ENCODE measurements at regions not wholly inside any gene's neighbourhood (a gene's known extent, or its start where the extent isn't known, plus 50 kb on each side); places are given as distances from the start of the nearest gene placed in this dataset.

DNA sequence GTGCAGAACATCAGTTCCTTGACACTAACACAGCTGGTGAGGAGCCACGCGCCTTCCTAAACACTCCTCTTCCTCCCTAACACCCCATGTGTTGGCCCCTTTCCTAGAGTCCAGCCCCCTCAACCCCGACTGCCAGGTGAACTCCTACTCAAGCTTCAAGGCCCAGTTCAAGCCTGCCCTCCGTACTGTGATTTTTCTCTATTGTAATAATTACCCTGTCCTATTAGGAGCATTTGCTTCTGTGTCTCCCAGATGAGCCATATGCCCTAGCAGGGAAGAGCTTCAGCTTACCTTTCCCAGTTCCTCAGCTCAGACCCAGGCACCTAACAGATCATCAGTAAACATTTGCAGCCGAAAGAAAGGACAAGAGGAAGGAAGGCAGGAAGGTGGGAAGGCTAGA lies 130.6 kb upstream of the SALL3 start:
- Histone ChIP-seq H3K4me3 (ENCODE audit: control insufficient read depth in 2 of 3, extremely low read depth in 1 of 3, insufficient read depth in 2 of 3, low read depth in 1 of 3, low read length in 3 of 3) (no peak overlapping the region), H3K9me3 (ENCODE audit: control insufficient read depth, low read depth, low read length) (peaks cover 3% of the 10 kb centered on the region), H3K79me2 (ENCODE audit: control insufficient read depth, insufficient read depth, low read length) (no peaks in the 10 kb centered on the region), H3K4me1 (ENCODE audit: control insufficient read depth, extremely low read depth, insufficient read depth, low read length) (no peaks in the 10 kb centered on the region), H3K27ac (ENCODE audit: control insufficient read depth, insufficient read depth, low read length) (no peak overlapping the region), H3K27me3 (ENCODE audit: control insufficient read depth, extremely low read depth, insufficient read depth, low read length) (no peaks in the 10 kb centered on the region), H2AFZ (ENCODE audit: control insufficient read depth, low read length) (no peak overlapping the region), H3K36me3 (ENCODE audit: control insufficient read depth in 2 of 2, extremely low read depth in 1 of 2, insufficient read depth in 2 of 2, low read length in 2 of 2) (no peaks in the 10 kb centered on the region), H4K20me1 (ENCODE audit: control insufficient read depth, extremely low read depth, insufficient read depth, low read length) (no peaks in the 10 kb centered on the region), H3K4me2 (ENCODE audit: control insufficient read depth, extremely low read depth, insufficient read depth, low read depth, low read length) (no peak overlapping the region), H3K9me1 (ENCODE audit: control insufficient read depth, extremely low read depth, insufficient read depth, low read length) (no peaks in the 10 kb centered on the region), H3K9ac (ENCODE audit: control insufficient read depth, extremely low read depth, insufficient read depth, low read length) (no peak overlapping the region)
- TF ChIP-seq, protein P1, sequence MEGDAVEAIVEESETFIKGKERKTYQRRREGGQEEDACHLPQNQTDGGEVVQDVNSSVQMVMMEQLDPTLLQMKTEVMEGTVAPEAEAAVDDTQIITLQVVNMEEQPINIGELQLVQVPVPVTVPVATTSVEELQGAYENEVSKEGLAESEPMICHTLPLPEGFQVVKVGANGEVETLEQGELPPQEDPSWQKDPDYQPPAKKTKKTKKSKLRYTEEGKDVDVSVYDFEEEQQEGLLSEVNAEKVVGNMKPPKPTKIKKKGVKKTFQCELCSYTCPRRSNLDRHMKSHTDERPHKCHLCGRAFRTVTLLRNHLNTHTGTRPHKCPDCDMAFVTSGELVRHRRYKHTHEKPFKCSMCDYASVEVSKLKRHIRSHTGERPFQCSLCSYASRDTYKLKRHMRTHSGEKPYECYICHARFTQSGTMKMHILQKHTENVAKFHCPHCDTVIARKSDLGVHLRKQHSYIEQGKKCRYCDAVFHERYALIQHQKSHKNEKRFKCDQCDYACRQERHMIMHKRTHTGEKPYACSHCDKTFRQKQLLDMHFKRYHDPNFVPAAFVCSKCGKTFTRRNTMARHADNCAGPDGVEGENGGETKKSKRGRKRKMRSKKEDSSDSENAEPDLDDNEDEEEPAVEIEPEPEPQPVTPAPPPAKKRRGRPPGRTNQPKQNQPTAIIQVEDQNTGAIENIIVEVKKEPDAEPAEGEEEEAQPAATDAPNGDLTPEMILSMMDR (optimal IDR thresholded peaks at IDR 0.05 in 1 of 3, IDR thresholded peaks at IDR 0.05 in 1 of 3, conservative IDR thresholded peaks at IDR 0.05 in 1 of 3; ENCODE audit: extremely low read depth in 1 of 3, insufficient read depth in 2 of 3, low read length in 3 of 3) = no peak
- no peak for TF ChIP-seq EZH2 (IDR thresholded peaks at IDR 0.05; ENCODE audit: low read length)
- dilution Hi-C loops (cut with MboI; ENCODE audit: extremely low pct_ligation_motif_present, low sequenced_read_pairs) = no loop called here
- FAIRE-seq (no peak), DNase-seq (ENCODE audit: low read depth, low spot score) (no peak)

DNA sequence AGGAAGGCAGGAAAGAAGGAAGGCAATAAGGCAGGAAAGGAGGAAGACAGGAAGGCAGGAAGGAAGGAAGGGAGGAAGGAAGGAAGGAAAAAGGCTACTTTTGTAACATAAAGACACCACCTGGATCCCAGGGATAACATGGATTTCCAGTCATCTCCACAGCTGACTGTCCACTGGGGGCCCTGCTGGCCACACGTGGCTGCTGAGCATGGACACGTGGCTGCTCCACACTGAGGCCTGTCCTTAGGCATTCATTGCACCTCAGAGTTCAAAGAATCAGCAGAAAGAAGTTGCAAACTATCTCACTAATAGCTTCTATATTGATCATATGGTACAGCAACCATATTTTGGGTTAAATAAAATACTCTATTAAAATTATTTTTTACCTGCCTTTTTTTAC lies 130.2 kb upstream of the SALL3 start:
- H3K27me3 ChIP-seq (ENCODE audit: control insufficient read depth, extremely low read depth, insufficient read depth, low read length) = no peaks in the 10 kb centered on the region
- H3K9me1 ChIP-seq (ENCODE audit: control insufficient read depth, extremely low read depth, insufficient read depth, low read length) = no peaks in the 10 kb centered on the region
- H4K20me1 ChIP-seq (ENCODE audit: control insufficient read depth, extremely low read depth, insufficient read depth, low read length) = no peaks in the 10 kb centered on the region
- no peak overlapping the region for H3K4me2 ChIP-seq (ENCODE audit: control insufficient read depth, extremely low read depth, insufficient read depth, low read depth, low read length)
- no peak overlapping the region for H2AFZ ChIP-seq (ENCODE audit: control insufficient read depth, low read length)
- TF ChIP-seq, protein P1 (optimal IDR thresholded peaks at IDR 0.05 in 1 of 3, IDR thresholded peaks at IDR 0.05 in 1 of 3, conservative IDR thresholded peaks at IDR 0.05 in 1 of 3; ENCODE audit: extremely low read depth in 1 of 3, insufficient read depth in 2 of 3, low read length in 3 of 3) = no peak
- no peak for TF ChIP-seq EZH2 (IDR thresholded peaks at IDR 0.05; ENCODE audit: low read length)
- dilution Hi-C loops (cut with MboI; ENCODE audit: extremely low pct_ligation_motif_present, low sequenced_read_pairs) = no loop called here
- no peak overlapping the region for H3K9ac ChIP-seq (ENCODE audit: control insufficient read depth, extremely low read depth, insufficient read depth, low read length)
- no peaks in the 10 kb centered on the region for H3K79me2 ChIP-seq (ENCODE audit: control insufficient read depth, insufficient read depth, low read length)
- peaks cover 3% of the 10 kb centered on the region for H3K9me3 ChIP-seq (ENCODE audit: control insufficient read depth, low read depth, low read length)
- FAIRE-seq = no peak
- no peak for DNase-seq (ENCODE audit: low read depth, low spot score)
- no peaks in the 10 kb centered on the region for H3K36me3 ChIP-seq (ENCODE audit: control insufficient read depth in 2 of 2, extremely low read depth in 1 of 2, insufficient read depth in 2 of 2, low read length in 2 of 2)
- H3K4me1 ChIP-seq (ENCODE audit: control insufficient read depth, extremely low read depth, insufficient read depth, low read length) = no peaks in the 10 kb centered on the region
- no peak overlapping the region for H3K27ac ChIP-seq (ENCODE audit: control insufficient read depth, insufficient read depth, low read length)
- no peak overlapping the region for H3K4me3 ChIP-seq (ENCODE audit: control insufficient read depth in 2 of 3, extremely low read depth in 1 of 3, insufficient read depth in 2 of 3, low read depth in 1 of 3, low read length in 3 of 3)

All from keratinocyte (primary cell).